CD4-positive, alpha-beta T cell treated with Interleukin-17A for 4 hours (primary cell): ENCODE measurements at regions not wholly inside any gene's neighbourhood (a gene's known extent, or its start where the extent isn't known, plus 50 kb on each side); places are given as distances from the start of the nearest gene placed in this dataset.

Experiments
- DNase-seq: peaks from one replicate; pipeline ENCODE4 v3.0.0-alpha.2; 2020; ENCODE audit warnings: mixed read lengths

DNA sequence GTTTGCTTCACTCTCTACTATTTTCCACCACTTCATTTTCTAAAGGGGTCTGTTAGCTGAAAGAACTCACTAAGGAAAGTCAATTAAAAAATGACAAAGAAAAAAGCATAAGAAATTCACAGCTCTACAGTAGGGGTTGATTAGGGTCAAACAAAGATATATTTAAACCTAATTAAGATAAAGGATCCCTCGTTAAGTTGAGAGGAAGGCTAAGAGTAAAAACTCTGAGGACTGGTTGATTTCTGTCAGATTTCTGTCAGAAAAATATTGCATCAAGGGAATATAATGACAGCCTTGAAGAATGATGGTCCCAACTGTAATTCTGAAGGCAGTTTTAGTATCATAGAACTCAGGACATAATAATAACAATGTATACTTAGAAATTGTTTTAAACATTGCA is 218.0 kb downstream of the QDPR start:
- no peak for DNase-seq

DNA sequence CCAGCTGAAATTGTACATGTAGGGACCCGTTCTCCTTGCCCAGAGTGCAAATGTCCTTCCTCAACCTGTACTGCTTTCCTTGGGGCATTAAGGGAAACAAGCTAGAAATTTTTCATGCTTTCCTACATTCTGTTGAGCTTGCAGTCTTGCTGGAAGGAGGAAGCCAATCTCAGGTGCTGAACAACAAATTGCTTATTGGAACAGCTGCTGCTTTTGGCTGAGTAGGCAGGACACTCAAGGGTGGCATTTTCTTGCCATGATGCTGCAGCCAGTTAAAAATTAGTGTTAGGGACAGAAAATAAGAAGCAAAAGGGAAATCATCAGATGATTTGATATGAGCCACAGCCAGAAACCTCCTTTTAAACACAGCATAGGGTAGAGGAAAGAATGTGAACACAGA is 223.7 kb downstream of the QDPR start:
- no peak for DNase-seq

DNA sequence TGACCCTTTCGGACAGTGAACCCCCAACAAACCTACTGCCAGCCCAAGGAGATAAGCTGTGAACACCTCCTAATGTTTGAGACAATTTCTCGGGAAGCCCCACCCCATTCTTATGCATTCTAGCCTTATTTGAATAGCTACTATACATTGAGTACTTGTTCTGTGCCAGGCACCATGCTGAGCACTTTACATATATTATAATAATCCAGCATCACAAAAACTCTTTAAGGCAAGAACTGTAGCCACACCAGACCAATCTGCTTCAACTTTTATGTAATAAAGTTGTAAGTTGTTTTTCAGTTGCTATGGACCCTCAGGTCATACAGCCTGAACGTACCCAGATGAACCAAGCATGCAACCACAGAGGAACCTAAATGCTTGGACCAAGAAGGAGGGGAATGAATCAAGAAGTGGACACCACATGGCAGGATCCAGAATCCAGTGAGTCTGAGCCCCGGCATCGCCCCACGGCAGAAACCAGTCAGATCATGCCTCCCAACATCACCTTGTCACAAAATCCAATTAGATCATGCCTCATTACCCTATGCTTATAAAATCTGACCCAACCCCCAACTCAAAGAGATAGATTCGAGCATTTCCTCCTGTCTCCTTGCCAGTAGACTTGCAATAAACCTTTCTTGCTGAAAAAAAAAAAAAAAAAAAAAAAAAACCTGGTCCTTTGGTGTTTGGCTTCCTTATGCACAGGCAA is 225.0 kb downstream of the QDPR start:
- DNase-seq = no peak

DNA sequence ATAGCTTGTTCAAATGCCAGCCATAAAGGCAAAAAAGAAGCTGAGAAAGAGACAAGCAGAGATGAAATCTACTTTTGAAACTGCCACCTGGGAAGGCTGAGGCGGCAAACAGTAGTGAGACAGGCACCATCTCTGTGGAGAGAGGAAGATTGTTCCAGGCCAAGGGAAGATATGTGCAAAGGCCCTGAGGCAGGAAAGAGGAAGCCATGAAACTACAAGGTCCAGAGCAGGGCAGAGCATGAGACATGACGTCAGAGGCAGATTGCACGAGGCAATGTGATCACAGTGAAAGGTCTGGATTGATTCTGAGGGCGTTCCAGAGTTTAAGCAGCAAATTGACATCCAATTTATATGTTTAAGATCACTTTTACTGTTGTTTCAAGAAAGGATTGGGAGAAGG is 226.1 kb downstream of the QDPR start:
- no peak for DNase-seq

DNA sequence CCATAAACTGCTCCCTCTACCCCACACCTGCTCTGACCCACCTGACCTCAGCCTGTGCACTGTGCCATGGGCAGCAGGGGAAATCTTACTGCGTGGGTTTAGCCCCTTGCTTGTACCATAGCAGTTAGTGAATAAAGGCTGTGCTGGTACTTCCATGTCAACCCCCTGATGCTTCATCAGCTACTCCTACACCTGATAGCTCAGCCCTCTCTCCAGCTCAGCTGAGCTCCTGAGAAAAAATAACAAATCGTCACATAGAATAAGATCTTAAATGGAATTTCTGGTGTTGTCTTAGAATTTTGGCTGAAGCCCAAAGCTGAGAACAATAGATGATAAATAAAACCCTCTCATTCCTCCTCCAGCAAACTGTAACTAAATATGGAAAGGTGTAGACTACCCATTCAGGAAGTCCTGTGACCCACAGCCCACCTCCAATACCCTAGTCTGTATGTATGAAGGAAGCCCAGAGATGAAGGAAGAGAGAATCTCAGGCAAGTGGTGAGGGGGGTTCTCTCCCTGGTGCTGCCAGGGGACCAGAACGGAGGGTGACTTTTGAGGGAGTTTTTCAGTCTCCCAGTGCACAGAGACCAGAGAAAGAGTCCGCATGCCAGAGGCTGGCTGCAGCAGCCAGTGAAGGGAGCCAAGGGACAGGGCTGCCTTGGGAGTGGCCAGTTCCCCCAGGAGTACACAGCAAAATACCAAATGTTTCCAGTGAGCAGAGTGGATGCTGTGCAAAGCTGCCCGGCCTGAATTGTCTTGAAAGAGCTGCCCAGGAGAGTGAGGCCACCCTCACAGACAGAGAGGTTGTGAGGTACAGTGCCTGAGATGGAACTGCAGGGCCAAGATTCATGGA is 227.3 kb downstream of the QDPR start:
- DNase-seq = no peak

DNA sequence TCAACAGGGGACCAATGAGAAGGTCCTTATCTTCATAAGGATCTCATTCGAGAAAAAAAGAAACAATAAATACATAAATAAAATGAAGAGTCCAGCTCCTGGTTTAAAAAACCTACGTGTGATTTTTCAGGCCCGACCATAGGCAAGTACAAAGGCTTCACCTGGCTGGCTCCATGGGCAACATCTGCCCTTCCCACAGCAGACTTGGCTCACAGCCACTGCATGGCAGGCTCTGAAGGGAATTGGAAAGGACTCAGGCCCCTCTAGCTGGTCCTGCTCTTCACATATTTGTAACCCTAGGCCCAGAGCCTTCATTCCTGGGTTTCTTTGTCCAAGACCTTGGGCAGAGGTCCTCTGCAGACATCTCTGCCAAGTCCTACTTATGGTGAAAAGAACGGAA is 228.1 kb downstream of the QDPR start:
- no peak for DNase-seq

DNA sequence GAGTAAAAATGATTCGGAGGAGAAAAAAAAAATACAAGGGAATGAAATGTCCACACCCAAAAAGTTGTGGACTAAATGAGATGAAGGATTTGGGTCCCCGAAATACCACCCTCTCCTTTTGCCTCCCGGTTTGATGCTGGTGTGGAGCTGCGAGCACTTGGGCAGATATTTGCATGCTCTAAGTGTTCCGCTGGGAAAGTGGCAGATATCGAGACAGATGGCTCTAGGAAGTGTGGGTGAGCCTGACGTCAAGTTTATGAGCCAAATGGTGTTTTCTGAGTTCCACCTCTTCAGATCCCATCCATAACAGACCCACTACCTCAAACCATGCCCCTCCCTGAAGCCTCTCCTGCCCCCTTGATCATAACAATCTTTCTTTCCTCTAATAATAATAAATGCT is 228.6 kb downstream of the QDPR start:
- no peak for DNase-seq

DNA sequence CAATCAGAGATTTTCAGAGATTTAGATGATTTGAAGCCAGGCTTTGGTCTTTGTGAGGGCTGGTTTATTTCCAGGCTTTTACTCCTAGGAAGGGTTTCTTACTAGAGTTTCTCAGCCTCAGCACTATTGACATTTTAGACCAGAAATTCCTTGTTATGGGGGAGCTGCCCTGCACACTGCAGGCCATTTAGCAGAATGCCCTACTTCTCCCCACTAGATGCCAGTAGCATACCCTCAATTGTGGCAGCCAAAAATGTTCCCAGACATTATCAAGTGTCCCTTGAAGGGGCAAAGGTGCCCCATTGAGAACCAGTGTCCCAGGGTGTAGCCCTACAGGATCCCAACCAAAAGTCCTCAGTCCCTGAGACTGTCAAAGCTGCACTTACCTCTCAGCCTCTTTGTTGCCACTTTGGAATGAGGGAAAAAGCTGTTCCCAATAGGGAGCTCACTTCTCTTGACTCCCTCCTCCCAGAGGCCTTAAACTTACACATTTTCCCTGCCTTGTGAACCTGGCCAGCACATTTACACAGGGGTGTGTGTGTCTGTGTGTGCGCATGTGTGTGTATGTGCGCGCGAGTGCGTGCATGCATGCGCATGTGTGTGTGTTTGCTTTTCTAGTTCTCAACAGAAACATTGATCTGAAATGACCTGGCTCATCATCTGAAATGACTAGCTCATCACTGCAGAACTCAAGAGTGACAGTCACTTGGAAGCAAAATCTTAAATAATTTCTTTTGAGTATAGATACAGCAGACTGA is 231.4 kb downstream of the QDPR start:
- no peak for DNase-seq

DNA sequence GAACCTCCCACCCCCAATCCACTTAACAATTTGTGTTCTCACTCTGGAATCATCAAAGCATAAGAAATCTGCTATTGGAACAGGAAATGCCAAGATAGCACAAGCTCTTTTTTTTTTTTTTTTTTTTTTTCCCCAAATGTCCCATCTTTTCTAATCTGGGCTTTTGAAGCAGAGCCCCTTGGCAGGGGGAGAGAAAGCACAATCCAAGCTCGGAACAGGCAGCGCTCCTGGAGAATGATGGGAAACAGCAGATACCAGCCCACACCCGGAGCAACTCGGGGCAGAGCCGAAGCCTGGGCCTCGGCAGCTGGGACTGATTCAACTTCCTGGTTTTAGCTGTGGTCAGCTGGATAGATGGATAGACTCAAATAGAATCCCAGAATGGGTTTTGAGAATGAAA is 235.1 kb downstream of the QDPR start:
- DNase-seq = no peak

DNA sequence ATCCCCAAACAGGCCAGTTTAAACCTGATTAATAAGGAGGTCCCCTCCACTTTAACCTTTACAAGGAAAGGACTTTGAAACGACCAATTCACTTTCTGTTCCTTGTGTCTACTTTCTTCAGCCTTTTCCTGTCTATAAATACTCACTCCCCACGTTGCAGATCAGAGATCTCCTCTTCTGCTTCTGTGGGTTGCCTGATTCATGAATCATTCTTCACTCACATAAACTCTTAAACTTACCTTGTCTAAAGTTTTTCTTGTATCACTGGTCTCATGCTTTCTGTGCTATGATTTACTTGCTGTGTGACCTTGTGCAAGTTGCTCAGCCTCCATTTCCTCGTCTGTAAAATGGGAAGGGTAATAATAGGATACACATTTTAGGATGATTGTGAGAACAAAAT is 236.1 kb downstream of the QDPR start:
- DNase-seq = no peak

DNA sequence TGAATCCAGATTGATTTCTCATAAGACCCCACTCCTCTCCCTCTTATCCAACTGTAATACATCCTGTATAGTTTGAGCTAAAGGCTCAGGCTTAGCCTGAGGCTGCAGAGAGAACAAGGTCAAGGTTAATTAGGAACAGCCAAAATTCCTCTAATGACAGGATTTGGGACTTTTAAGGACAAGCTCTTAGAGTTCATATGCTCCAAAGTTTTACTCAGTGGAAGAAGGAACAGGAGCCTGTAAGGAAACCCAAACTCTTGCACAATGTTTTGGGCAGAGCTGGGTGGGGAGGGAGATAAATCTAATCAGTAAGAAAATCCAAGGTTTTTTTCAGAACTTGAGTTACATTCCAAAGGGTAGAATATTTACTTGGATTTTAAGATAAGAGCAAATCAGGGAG is 238.8 kb downstream of the QDPR start:
- DNase-seq = no peak

DNA sequence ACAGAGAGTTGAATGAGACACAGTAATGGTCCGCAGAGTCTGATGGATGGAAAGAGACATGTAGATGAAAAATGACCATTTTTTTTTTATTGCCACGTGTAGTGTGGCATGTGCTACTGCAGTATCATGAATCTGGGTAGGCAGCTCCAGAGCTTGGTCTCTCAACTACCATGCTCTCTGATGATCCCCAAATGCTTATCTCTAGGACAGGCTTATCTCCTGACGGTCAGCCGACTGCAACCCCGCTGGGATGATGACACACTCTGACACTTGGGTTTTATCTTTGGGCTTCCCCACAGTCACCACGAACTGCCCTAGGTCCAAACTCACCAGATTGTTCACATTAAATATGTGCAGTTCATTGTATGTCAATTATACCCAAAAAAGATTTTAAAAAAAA is 239.7 kb downstream of the QDPR start:
- no peak for DNase-seq

DNA sequence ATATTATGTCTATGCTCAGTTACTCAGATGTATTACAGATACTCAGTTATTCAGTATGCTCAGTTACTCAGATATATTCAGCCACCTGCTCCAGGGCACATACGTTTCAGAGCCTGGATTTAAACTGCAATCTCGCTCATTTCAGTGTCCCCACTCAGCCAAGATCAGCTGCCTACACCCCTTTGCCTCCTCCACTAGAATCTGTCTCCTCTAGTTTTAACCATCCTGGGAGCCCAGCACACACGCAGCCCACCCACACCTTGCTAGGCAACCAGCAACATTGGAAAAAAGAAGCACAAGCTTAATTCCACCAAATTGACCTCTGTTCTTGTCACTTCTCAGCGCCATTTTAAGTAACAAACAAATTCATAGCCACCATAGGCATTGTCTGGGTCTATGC is 246.2 kb downstream of the QDPR start:
- no peak for DNase-seq

DNA sequence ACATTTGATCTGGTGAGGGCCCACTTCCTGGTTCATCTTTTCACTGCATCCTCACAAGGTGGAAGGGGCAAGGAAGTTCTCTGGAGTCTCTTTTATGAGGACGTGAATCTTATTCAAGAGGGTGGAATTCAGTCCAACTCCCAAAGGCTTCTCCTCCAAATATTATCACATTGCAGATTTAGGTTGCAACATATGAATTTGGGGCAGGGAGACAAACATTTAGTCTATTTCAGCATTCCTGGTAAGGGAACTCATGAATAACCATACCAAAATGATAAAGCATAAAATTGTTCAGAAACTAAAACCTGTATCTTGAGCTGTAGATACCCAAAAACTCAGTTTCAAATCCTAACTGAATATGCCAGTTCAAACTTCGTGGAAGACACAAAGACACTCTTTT is 246.8 kb downstream of the QDPR start:
- no peak for DNase-seq

DNA sequence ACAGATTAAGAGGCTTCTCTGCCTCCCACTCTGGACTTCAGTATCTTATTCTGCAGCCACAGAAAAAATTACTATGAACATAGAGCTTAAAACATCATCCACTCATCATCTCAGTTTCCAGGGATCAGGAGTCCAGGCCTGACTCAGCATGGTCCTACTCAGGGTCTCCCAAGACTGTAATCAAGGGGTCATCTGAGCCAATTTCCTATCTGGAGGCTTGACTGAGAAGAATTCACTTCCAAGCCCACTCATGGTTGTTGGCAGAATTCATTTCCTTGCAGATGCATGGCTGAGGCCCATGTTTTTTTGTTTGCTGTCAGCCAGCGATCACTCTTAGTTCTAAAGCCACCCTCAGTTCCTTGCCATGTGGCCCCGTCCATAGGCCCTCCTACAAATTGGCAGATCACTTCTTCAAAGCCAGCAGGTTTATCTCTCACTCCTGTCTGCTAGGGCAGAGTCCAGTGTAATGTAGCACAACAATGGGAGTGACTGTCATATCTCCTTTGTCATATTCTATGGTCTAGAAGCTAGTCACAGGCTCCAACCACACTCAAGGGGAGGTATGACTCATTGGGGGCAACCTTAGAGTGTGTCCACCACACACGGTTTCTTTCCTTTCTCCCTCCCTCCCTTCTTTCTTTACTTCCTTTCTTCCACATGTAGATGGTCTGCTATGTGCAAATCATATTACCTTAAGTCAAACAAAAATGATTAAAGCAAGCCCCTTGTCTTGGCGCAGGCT is 251.6 kb downstream of the QDPR start:
- no peak for DNase-seq

DNA sequence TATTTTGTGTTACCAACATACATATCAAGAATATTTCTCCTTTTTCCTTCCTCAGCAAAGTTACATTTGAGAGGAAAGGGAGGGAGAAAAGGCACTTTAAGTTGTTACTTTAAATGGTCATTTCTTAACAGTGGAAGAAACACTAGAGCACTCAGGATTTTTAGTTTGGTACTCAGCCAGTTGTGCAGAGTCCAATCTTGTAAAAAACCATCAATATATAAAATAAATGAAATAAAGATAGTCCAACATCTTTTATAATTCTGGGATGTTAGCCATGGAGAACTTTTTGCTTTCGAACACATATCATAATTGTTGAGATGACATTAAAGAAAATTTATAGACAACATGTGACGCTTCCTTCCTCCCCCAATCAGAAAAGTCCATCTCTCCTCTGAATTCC is 253.8 kb downstream of the QDPR start:
- no peak for DNase-seq

DNA sequence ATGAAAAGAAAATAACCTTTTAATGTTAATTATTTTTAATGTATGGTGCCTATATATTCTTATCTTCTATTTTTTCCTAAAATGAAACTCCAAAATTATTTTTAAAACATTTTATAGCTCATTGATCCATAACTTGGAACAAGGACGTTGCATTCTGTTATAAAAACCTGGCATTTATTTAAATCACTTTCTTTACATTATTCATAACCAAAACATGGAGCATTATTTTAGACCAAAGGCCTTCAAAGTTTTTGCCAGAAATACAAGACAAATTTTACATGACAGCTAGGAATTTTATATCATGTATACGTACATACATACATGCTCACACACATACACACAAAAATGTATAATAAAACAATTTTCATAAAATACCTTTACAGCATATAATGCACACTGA is 259.8 kb downstream of the QDPR start:
- DNase-seq = no peak

DNA sequence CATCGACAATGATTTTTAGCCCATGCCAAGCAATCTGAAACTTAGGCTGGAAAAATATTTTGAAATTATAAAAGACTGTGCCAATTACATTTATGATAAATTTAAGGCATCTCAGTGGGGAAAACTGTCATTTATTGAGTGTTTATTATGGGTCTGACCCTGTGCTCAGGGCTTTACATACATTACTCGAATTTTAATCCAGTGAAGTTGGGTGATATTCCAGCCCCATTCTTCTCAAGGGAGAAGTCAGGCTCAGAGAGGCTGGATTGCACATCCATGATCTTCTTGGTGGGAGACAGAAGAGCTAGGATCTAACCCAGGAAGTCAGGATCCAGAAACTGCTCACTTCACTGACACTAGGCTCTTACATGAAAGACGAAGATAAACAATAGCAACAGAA is 260.8 kb downstream of the QDPR start:
- no peak for DNase-seq

DNA sequence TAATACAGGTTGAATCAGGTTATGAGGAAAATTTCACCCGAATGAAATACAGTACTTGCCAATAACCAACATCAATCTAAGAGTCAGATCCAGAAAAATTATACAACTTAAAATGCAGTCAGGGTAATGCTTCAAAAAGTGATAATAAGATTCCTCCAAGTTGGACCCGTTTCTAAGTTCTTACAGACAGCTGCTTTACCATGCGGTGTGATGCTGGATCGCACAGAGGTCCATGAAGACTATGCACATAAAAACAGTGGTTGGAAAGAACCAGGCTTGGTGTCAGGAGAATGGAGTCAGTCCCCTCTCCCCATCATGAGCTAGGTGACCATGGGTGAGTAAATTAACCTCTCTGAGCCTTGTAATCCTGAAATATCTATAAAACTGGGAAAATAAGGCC is 261.3 kb downstream of the QDPR start:
- no peak for DNase-seq

DNA sequence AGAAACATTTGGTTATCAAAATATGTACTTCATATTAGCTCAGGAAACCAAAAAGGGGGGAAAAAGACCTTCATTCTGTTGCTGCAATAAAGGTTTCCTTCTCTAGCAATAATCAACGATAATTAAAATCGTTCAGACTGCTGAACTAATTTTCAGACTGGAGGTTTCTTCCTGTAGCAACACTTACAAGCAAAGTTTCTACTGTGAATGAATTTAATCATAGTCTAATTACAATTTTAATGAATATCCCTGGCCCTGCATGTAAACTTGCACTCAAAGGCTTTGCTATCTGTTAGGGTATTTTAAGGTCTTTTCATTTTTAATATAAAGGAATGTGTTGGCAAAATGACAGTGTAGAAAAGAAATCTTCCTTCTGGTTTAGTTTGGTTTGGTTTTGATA is 265.2 kb downstream of the QDPR start:
- no peak for DNase-seq

DNA sequence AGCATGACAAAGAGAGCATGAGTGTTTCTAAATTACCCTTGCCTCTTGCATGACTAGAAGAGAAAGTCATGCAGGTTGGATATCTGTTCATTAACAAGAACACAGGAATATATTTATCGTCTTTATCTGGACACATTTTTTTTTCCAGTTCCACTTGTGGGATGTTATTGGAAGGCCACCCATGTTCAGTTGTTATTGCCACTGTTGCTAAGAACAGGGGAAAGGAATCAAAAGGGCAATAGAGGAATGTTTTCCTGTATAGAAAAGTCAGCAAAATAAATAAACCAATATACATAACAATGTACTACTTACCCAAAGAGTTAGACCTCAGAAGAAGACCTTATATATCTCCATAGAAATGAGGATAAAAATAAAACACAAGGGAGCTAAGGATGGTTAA is 270.1 kb downstream of the QDPR start:
- no peak for DNase-seq

DNA sequence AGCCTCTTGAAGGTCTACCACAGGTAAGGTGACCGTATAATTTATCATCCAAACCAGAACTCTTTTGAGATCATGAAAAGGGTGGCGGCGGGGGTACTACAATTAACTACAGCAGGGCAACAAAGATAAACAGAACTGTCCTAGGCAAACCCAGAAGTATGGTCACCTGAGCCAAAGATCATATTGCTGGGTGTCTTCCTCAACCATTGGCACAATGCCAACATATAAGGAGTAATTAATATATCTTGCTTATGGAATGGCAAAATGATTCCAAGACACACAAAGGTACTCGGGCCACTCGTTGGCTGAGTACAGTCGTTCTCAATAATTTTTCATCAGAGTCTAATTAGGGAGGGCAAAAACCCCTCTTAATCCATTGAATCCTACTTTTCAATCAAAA is 273.3 kb downstream of the QDPR start:
- no peak for DNase-seq

DNA sequence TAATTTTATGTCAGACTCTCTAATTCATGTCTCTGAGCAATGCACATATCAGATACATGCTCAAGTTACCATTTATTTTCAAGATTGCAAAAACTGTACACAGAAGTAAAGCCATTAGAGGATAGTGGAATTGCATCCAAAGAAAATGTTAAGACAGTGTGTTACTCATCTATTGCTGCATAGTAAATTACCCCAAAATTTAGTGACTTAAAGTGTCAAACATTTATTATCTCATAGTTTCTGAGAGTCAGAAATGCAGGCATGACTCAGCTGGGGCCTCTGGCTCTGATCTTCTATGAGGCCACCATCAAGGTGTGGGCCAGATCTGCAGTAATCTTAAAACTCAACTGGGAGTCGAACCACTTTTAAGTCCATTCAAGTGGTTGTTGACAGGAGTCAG is 275.2 kb downstream of the QDPR start:
- DNase-seq = no peak
